ENCODE measurements at regions not wholly inside any gene's neighbourhood (a gene's known extent, or its start where the extent isn't known, plus 50 kb on each side); places are given as distances from the start of the nearest gene placed in this dataset.

DNA sequence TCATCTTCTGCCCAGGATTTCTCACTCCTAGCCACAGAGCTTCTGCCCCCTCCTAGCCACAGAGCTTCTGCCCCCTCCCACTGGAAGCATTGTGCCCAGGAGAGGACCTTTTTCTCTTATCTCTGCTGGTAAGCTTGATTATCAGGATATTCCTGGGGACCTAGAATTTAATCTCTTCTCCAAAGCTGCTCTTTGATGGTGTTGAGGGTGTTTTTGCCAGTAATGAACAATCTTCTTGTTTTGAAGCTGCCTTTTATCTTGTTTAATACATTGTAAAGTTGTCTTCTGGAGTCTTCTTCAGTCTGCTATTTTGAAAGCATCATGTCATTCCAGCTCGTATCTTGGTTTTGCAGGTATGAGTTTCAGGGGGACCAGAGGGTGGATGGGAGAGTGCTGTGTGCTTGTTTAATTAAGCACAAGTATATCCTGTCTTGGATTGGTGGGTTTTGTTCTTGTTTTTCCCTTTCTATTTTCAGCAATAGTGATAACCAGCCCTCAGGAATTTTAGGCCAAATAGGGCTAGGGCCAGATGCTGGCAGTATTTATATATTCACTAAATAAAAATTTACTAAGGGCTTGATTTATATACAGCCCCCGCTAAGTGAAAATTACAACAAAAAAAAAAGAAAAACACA is 214.0 kb upstream of the DMRT1 start:
- TF ChIP-seq, protein P1, sequence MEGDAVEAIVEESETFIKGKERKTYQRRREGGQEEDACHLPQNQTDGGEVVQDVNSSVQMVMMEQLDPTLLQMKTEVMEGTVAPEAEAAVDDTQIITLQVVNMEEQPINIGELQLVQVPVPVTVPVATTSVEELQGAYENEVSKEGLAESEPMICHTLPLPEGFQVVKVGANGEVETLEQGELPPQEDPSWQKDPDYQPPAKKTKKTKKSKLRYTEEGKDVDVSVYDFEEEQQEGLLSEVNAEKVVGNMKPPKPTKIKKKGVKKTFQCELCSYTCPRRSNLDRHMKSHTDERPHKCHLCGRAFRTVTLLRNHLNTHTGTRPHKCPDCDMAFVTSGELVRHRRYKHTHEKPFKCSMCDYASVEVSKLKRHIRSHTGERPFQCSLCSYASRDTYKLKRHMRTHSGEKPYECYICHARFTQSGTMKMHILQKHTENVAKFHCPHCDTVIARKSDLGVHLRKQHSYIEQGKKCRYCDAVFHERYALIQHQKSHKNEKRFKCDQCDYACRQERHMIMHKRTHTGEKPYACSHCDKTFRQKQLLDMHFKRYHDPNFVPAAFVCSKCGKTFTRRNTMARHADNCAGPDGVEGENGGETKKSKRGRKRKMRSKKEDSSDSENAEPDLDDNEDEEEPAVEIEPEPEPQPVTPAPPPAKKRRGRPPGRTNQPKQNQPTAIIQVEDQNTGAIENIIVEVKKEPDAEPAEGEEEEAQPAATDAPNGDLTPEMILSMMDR (IDR thresholded peaks at IDR 0.05), result no peak
- TF ChIP-seq POLR2A (IDR thresholded peaks at IDR 0.05), result no peak

Data from lower leg skin (tissue), 3 donors.